B cell (primary cell): ENCODE measurements at regions not wholly inside any gene's neighbourhood (a gene's known extent, or its start where the extent isn't known, plus 50 kb on each side); places are given as distances from the start of the nearest gene placed in this dataset.

ENCODE experiments used
- ATAC-seq: fragments of 200-7000 bp; cut with Tn5 transposase; one replicate; pipeline ENCODE4 v1.10.0; 2021; ENCODE audit warnings: low read depth, mild to moderate bottlenecking, moderate number of reproducible peaks, moderate library complexity
- CTCF ChIA-PET: fragments of 350-600 bp; sonication (Branson Sonifier 250); formaldehyde crosslinking; loops from one replicate; lab custom pipeline; 2021; ENCODE audit warnings: antibody characterized with exemption, inconsistent platforms; lab: Charles Lee
- POLR2A ChIA-PET: fragments of 350-600 bp; sonication (Branson Sonifier 250); formaldehyde crosslinking; loops from one replicate; lab custom pipeline; 2021; ENCODE audit warnings: antibody characterized with exemption; lab: Charles Lee
- DNase-seq: peaks from one replicate; pipeline ENCODE4 v3.0.0; 2013
- H2AFZ ChIP-seq: 2 replicates; pipeline ENCODE4 v1.6.1; 2012; ENCODE audit warnings: mild to moderate bottlenecking, low read depth, low read length; ENCODE audit not compliant: insufficient read depth, poor library complexity, severe bottlenecking
- H3K27ac ChIP-seq, 2 donors: 1 replicate in 1 of 2; 2 replicates in 1 of 2; pipeline ENCODE4 v1.5.1; 2012 to 2013; ENCODE audit warnings: low read length in 2 of 2, mild to moderate bottlenecking in 2 of 2, moderate library complexity in 1 of 2
- H3K27me3 ChIP-seq, 4 experiments: fragments of 200-600 bp in 1 of 4; sonication (generic) in 1 of 4; replicated peaks in 1 of 4; 1 replicate in 2 of 4; 2 replicates in 2 of 4; pipeline versions ENCODE4 v1.6.1 to v1.7.0; 2013 to 2016; ENCODE audit warnings: low read length in 3 of 4, mild to moderate bottlenecking in 2 of 4, mixed read lengths in 1 of 4, moderate library complexity in 1 of 4; ENCODE audit not compliant: insufficient read depth in 4 of 4, control insufficient read depth in 3 of 4; ENCODE audit errors: control extremely low read depth in 1 of 4
- H3K36me3 ChIP-seq, 2 experiments: replicated peaks in 1 of 2; 1 replicate in 1 of 2; 2 replicates in 1 of 2; pipeline versions ENCODE4 v1.6.1 to v1.7.1; 2013; ENCODE audit warnings: low read length in 1 of 2; ENCODE audit not compliant: insufficient read depth in 2 of 2, control insufficient read depth in 1 of 2; ENCODE audit errors: control extremely low read depth in 1 of 2, extremely low read depth in 1 of 2
- H3K4me1 ChIP-seq, 2 donors: fragments of 200-600 bp in 1 of 2; sonication (generic) in 1 of 2; 1 replicate in 1 of 2; 2 replicates in 1 of 2; pipeline versions ENCODE4 v1.5.1 to v1.6.1; 2013 to 2017; ENCODE audit warnings: low read length in 2 of 2; ENCODE audit not compliant: control insufficient read depth in 2 of 2, insufficient read depth in 2 of 2
- H3K4me2 ChIP-seq: replicated peaks from 2 replicates; pipeline ENCODE3; 2012; ENCODE audit warnings: mild to moderate bottlenecking, low read depth, low read length; ENCODE audit not compliant: poor library complexity, severe bottlenecking
- H3K4me3 ChIP-seq, 5 experiments: fragments of 200-600 bp in 1 of 5; sonication (generic) in 1 of 5; 1 replicate in 3 of 5; 2 replicates in 2 of 5; pipeline versions ENCODE4 v1.5.1 to v1.7.0; 2011 to 2016; ENCODE audit warnings: low read length in 4 of 5, mild to moderate bottlenecking in 4 of 5, low read depth in 2 of 5, control low read depth in 1 of 5, moderate library complexity in 1 of 5; ENCODE audit not compliant: insufficient read depth in 1 of 5; ENCODE audit errors: control extremely low read depth in 1 of 5, extremely low read depth in 1 of 5
- H3K79me2 ChIP-seq: fragments of 200-600 bp; sonication (generic); one replicate; pipeline ENCODE4 v1.6.0; 2016; ENCODE audit warnings: low read length; ENCODE audit not compliant: control insufficient read depth, insufficient read depth
- H3K9ac ChIP-seq: fragments of 200-600 bp; sonication (generic); 2 replicates; pipeline ENCODE4 v1.6.1; 2017; ENCODE audit warnings: mild to moderate bottlenecking, low read length, moderate library complexity
- H3K9me3 ChIP-seq, 3 donors: one replicate each; pipeline versions ENCODE4 v1.6.1 to v1.7.1; 2013; ENCODE audit warnings: low read length in 2 of 3; ENCODE audit not compliant: control insufficient read depth in 2 of 3, insufficient read depth in 1 of 3; ENCODE audit errors: control extremely low read depth in 1 of 3
- H4K20me1 ChIP-seq: 2 replicates; pipeline ENCODE4 v1.6.0; 2012; ENCODE audit warnings: mild to moderate bottlenecking, low read length; ENCODE audit not compliant: insufficient read depth, control insufficient read depth, poor library complexity, severe bottlenecking
- H3K27ac Mint-ChIP-seq: one replicate; pipeline ENCODE4 v1.8.0; 2021; ENCODE audit warnings: mixed read lengths
- H3K27me3 Mint-ChIP-seq: one replicate; pipeline ENCODE4 v1.8.0; 2021; ENCODE audit warnings: mixed read lengths
- H3K4me1 Mint-ChIP-seq: one replicate; pipeline ENCODE4 v1.8.0; 2021; ENCODE audit warnings: mixed read lengths
- H3K4me3 Mint-ChIP-seq: one replicate; pipeline ENCODE4 v1.8.0; 2021; ENCODE audit warnings: mixed read lengths
- H3K9me3 Mint-ChIP-seq: one replicate; pipeline ENCODE4 v1.8.0; 2022; ENCODE audit warnings: mixed read lengths; ENCODE audit not compliant: insufficient read depth
- CTCF ChIP-seq: fragments of 200-600 bp; IDR thresholded peaks from one replicate; pipeline ENCODE4 v1.8.0; 2022; ENCODE audit warnings: antibody characterized with exemption, mild to moderate bottlenecking
- EZH2 ChIP-seq: IDR thresholded peaks from 2 replicates; pipeline ENCODE4 v1.6.1; 2012; ENCODE audit warnings: borderline replicate concordance, low read depth, mild to moderate bottlenecking, moderate library complexity, low read length; ENCODE audit not compliant: insufficient read depth, poor library complexity, severe bottlenecking
- WGBS: methylation state at CpG from one replicate; pipeline ENCODE4 v1.1.5; 2013; ENCODE audit warnings: missing lambda C conversion rate; ENCODE audit not compliant: insufficient coverage; 5-methylcytosine and 5-hydroxymethylcytosine counted together
- intact Hi-C: fragments of 100-400 bp; cut with micrococcal nuclease; formaldehyde crosslinking; loops from one replicate; pipeline ENCODE4 v1.10.0; 2022

DNA sequence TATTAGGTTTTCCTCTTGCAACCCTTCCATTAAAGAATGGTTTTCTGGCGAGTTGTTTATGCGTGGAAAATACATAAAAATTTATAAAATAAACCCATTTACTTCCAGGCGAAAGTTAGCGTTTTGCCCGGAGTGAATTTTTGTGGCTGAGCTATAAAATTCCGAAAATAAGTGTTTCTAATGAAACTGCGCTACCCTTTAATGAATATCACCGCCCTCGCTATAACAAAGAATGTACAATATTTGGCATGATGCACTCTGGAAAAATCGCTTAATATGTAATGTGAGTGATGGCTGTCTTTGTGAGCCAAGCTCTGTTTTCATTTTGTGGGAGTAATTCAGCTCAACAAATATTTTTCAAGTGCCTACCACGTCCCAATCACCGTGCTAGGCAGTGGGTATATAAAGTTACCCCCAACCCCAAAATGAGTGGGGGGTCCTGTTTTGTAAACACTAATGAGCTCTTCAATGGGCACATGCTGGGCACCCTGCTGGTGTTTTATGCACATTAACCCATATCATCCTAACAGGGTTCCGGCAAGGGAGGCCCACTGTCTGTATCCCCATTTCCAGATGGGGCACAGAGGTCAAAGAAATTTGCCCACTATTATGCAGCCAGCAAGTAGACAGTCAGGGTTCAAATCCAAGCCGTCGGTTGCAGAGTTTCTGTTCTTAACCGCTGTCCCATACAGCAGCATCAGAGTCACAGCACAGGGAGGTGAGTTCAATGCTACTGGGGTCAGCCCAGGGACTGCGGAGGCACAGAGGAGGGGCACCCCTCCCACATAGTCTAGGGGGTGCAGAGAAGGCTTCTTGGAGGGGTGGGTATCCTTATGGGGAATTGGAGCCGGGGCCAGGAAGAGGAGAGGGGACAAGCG is 65.7 kb upstream of the STX18 start:
- POLR2A ChIA-PET, result no interaction called here
- Histone ChIP-seq H3K79me2 (no peaks in the 10 kb centered on the region), H3K4me2 (no peak overlapping the region), H3K9me3 (peaks cover 0 to 4% (median 0%) of the 10 kb centered on the region in 3 donors), H3K27me3 (no peaks in the 10 kb centered on the region), H3K27ac (no peak overlapping the region), H3K36me3 (no peaks in the 10 kb centered on the region), H3K9ac (no peak overlapping the region), H4K20me1 (no peaks in the 10 kb centered on the region), H2AFZ (no peak overlapping the region), H3K4me1 (no peaks in the 10 kb centered on the region), H3K4me3 (no peak overlapping the region)
- intact Hi-C loops, result no loop called here
- H3K4me1 Mint-ChIP-seq, result no peaks in the 10 kb centered on the region
- ATAC-seq, result no peak
- H3K4me3 Mint-ChIP-seq, result no peak overlapping the region
- DNase-seq, result no peak
- TF ChIP-seq CTCF (no peak), EZH2 (no peak)
- WGBS, result 97% methylated on average over 10 of the region's 19 CpGs
- H3K9me3 Mint-ChIP-seq, result no peaks in the 10 kb centered on the region
- CTCF ChIA-PET, result no interaction called here
- H3K27me3 Mint-ChIP-seq, result no peaks in the 10 kb centered on the region
- H3K27ac Mint-ChIP-seq, result no peak overlapping the region

DNA sequence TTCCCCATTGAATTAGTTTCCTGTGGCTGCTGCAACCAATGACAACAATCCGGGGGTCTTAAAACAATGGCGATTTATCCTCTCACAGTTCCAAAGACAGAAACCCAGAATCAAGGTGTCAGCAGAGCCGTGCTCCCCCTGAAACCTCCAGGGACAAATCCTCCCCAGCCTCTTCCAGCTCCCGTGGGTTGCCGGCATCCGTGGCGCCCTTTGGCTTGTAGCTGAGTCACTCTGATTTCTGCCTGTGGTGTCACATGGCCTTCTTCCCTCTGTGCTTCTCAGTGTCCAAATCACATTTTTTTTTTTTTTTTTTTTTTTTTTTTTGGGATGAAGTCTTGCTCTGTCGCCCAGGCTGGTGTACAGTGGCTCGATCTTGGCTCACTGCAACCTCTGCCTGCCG is 64.5 kb upstream of the STX18 start:
- Mint-ChIP-seq H3K27ac (no peak overlapping the region), H3K27me3 (no peaks in the 10 kb centered on the region), H3K9me3 (no peaks in the 10 kb centered on the region), H3K4me3 (no peak overlapping the region), H3K4me1 (no peaks in the 10 kb centered on the region)
- H3K4me2 ChIP-seq, result no peak overlapping the region
- H3K4me1 ChIP-seq, result no peaks in the 10 kb centered on the region
- peaks cover 0 to 4% (median 0%) of the 10 kb centered on the region in 3 donors for H3K9me3 ChIP-seq
- ChIA-PET POLR2A (no interaction called here), CTCF (interaction anchor here (0.7 kb wide), 2 partner anchors 1437 to 1482 kb away, joined by 3 to 5 read pairs; no protein-coding TSS in a partner anchor)
- H3K27ac ChIP-seq, result no peak overlapping the region
- no peaks in the 10 kb centered on the region for H3K79me2 ChIP-seq
- no peak for DNase-seq
- no peak overlapping the region for H2AFZ ChIP-seq
- ATAC-seq, result no peak
- no peak for TF ChIP-seq CTCF
- TF ChIP-seq EZH2, result no peak
- 93% methylated on average over 10 of the region's 10 CpGs for WGBS
- H3K36me3 ChIP-seq, result no peaks in the 10 kb centered on the region
- no peak overlapping the region for H3K4me3 ChIP-seq
- H3K9ac ChIP-seq, result no peak overlapping the region
- intact Hi-C loops, result no loop called here
- no peaks in the 10 kb centered on the region for H4K20me1 ChIP-seq
- H3K27me3 ChIP-seq, result no peaks in the 10 kb centered on the region
